Activated CD8-positive, alpha-beta T cell treated with anti-CD3 and anti-CD28 coated beads, Interleukin-2, amount 10 ng/mL, durations not matched to agents 7 days and 5 days (primary cell): ENCODE measurements at regions not wholly inside any gene's neighbourhood (a gene's known extent, or its start where the extent isn't known, plus 50 kb on each side); places are given as distances from the start of the nearest gene placed in this dataset.
"Not testable (repeated sequence)": the region's sequence is repeated elsewhere in the genome, so short reads cannot be mapped to it uniquely, and the experiment has no call there.

Experiments
- ATAC-seq: fragments of 150-1000 bp; cut with Tn5 transposase; one replicate; pipeline ENCODE4 v1.10.0; 2021; ENCODE audit warnings: moderate library complexity
- CTCF ChIA-PET: fragments of 350-600 bp; sonication (Branson Sonifier 250); formaldehyde crosslinking; loops from one replicate; lab custom pipeline; 2021; ENCODE audit warnings: antibody characterized with exemption; lab: Charles Lee
- POLR2A ChIA-PET: fragments of 350-600 bp; sonication (Branson Sonifier 250); formaldehyde crosslinking; loops from one replicate; lab custom pipeline; 2021; ENCODE audit warnings: antibody characterized with exemption; lab: Charles Lee
- DNase-seq: peaks from one replicate; pipeline ENCODE4 v3.0.0-alpha.2; 2020
- H3K27ac Mint-ChIP-seq: one replicate; pipeline ENCODE4 v1.8.0; 2021; ENCODE audit warnings: mild to moderate bottlenecking, mixed read lengths
- H3K27me3 Mint-ChIP-seq: one replicate; pipeline ENCODE4 v1.8.0; 2021; ENCODE audit warnings: low read depth, mixed read lengths
- H3K36me3 Mint-ChIP-seq: one replicate; pipeline ENCODE4 v1.8.0; 2021; ENCODE audit warnings: low read depth, mixed read lengths
- H3K4me1 Mint-ChIP-seq: one replicate; pipeline ENCODE4 v1.8.0; 2021; ENCODE audit warnings: low read depth, mixed read lengths
- H3K4me3 Mint-ChIP-seq: one replicate; pipeline ENCODE4 v1.8.0; 2021; ENCODE audit warnings: mild to moderate bottlenecking, mixed read lengths
- H3K9me3 Mint-ChIP-seq: one replicate; pipeline ENCODE4 v1.8.0; 2022; ENCODE audit warnings: mixed read lengths; ENCODE audit not compliant: insufficient read depth

GRCh38 chr12:59121451-59121850 lies 201.1 kb upstream of the LRIG3 start:
- H3K27ac Mint-ChIP-seq: no peak overlapping the region
- ATAC-seq: no peak
- no peaks in the 10 kb centered on the region for H3K4me1 Mint-ChIP-seq
- ChIA-PET POLR2A (no interaction called here), CTCF (no interaction called here)
- H3K9me3 Mint-ChIP-seq: no peaks in the 10 kb centered on the region
- no peak for DNase-seq
- no peaks in the 10 kb centered on the region for H3K27me3 Mint-ChIP-seq
- no peak overlapping the region for H3K4me3 Mint-ChIP-seq
- H3K36me3 Mint-ChIP-seq: no peaks in the 10 kb centered on the region

DNA sequence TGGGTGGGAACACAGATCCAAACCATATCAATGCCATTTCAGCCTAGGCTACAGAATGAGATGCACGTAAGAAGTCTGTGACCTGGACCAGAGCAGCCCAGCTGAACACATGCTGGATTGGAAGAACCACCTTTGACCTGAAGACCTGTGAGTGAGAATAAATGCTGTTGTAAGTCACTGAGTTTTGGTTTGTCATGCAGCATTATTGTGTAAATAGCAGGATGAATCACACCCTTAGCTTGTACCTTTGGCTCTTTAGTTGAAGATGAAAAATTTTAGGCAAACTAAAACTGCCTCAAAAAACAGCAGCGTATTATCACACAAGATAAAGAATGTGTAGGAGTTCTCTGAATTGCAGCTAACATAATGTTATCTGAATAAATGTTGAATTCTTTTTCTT lies 199.4 kb upstream of the LRIG3 start:
- Mint-ChIP-seq H3K4me3 (no peak overlapping the region), H3K9me3 (no peaks in the 10 kb centered on the region), H3K27me3 (no peaks in the 10 kb centered on the region), H3K4me1 (no peaks in the 10 kb centered on the region), H3K36me3 (no peaks in the 10 kb centered on the region), H3K27ac (no peak overlapping the region)
- CTCF ChIA-PET: no interaction called here
- POLR2A ChIA-PET: no interaction called here
- ATAC-seq (no peak), DNase-seq (no peak)

GRCh38 chr12:59118356-59118755 lies 198.1 kb upstream of the LRIG3 start:
- ATAC-seq (no peak), DNase-seq (no peak)
- POLR2A ChIA-PET: no interaction called here
- Mint-ChIP-seq H3K4me1 (no peaks in the 10 kb centered on the region), H3K27me3 (no peaks in the 10 kb centered on the region), H3K9me3 (no peaks in the 10 kb centered on the region), H3K27ac (no peak overlapping the region), H3K36me3 (no peaks in the 10 kb centered on the region), H3K4me3 (no peak overlapping the region)
- CTCF ChIA-PET: no interaction called here

GRCh38 chr12:59115995-59116394 lies 195.7 kb upstream of the LRIG3 start:
- no peaks in the 10 kb centered on the region for H3K4me1 Mint-ChIP-seq
- ChIA-PET CTCF (no interaction called here), POLR2A (no interaction called here)
- H3K27me3 Mint-ChIP-seq: no peaks in the 10 kb centered on the region
- H3K9me3 Mint-ChIP-seq: no peaks in the 10 kb centered on the region
- no peaks in the 10 kb centered on the region for H3K36me3 Mint-ChIP-seq
- no peak for DNase-seq
- ATAC-seq: no peak
- H3K4me3 Mint-ChIP-seq: no peak overlapping the region
- H3K27ac Mint-ChIP-seq: no peak overlapping the region

DNA sequence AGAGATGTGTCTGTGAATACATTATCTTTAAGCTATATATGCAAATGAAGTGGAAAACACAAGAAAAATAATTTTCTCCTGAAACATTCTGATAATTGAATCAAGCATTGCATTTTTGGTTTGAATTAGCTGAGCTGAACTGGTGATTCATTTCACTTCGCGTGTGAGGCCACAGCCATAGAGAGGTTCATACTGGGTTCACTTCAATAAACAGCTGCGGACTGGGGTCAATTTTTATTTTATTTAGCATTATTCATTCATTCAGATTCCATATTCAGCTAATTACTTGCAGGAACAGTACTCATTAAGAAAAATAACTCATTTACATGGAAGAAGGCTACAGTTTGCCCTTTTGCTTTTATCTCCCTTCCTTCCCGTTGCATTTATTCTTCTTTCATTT lies 195.2 kb upstream of the LRIG3 start:
- H3K36me3 Mint-ChIP-seq: no peaks in the 10 kb centered on the region
- no peaks in the 10 kb centered on the region for H3K27me3 Mint-ChIP-seq
- H3K4me1 Mint-ChIP-seq: no peaks in the 10 kb centered on the region
- no peak overlapping the region for H3K27ac Mint-ChIP-seq
- H3K4me3 Mint-ChIP-seq: no peak overlapping the region
- ChIA-PET POLR2A (no interaction called here), CTCF (no interaction called here)
- H3K9me3 Mint-ChIP-seq: no peaks in the 10 kb centered on the region
- no peak for ATAC-seq
- DNase-seq: no peak

DNA sequence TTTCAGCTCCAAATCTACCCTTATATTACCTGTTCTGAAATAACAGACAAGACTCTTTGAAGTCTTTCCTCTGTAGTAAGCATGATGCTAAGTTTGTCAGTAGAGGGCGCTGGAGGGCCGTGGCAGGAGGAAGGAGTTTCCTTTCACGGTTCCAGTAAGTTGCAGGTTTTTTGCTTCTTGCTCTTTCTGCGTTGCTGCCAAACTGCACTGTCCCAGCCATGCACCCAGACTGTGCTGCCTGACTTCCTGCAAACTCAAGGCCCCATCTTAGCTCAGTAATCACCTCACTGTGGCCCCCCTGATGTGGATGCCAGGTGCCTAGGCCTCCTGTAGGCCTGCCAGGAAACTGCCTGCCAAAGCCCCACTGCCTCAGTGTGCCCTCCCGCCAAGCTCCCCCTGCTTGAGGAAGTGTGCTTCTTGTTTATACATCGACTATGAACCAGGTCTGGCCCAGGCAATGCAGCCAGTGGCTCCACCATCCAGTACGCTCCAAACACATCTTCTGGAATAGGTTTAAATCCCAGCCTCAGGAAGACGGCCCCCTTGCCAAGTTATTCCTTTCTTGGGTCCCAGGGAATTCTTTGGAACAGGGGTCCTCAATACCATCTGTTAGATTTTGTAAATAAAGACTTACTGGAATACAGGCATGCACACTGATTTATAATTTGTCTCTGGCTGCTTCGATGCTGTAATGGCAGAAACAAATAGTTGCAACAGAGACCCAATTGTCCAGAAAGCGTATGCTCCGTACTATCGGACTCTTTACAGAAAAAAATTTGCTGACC lies 193.7 kb upstream of the LRIG3 start:
- Mint-ChIP-seq H3K27ac (no peak overlapping the region), H3K9me3 (no peaks in the 10 kb centered on the region), H3K27me3 (no peaks in the 10 kb centered on the region), H3K36me3 (no peaks in the 10 kb centered on the region), H3K4me3 (no peak overlapping the region), H3K4me1 (no peaks in the 10 kb centered on the region)
- DNase-seq (peak; percentile 77), ATAC-seq (peak; percentile 78)
- CTCF ChIA-PET: interaction anchor here (0.9 to 1.9 kb wide), 3 partner anchors 30 to 274 kb away, joined by 3 to 10 read pairs (median 3); no protein-coding TSS in a partner anchor
- POLR2A ChIA-PET: no interaction called here

- ChIA-PET POLR2A (no interaction called here), CTCF (no interaction called here)
- DNase-seq (no peak), ATAC-seq (no peak)
- H3K4me1 Mint-ChIP-seq: no peaks in the 10 kb centered on the region
- no peaks in the 10 kb centered on the region for H3K36me3 Mint-ChIP-seq
- no peaks in the 10 kb centered on the region for H3K27me3 Mint-ChIP-seq
- H3K27ac Mint-ChIP-seq: no peak overlapping the region
- no peak overlapping the region for H3K4me3 Mint-ChIP-seq
- no peaks in the 10 kb centered on the region for H3K9me3 Mint-ChIP-seq
These were observed 191.5 kb upstream of the LRIG3 start for GRCh38 chr12:59111851-59112250.

DNA sequence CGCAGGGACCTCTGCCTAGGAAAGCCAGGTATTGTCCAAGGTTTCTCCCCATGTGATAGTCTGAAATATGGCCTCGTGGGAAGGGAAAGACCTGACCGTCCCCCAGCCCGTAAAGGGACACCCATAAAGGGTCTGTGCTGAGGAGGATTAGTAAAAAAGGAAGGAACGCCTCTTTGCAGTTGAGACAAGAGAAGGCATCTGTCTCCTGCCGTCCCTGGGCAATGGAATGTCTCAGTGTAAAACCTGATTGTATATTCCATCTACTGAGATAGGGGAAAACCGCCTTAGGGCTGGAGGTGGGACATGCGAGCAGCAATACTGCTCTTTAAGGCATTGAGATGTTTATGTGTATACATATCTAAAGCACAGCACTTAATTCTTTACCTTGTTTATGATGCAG lies 188.2 kb upstream of the LRIG3 start:
- H3K4me1 Mint-ChIP-seq, POLR2A ChIA-PET, H3K27me3 Mint-ChIP-seq, CTCF ChIA-PET, H3K4me3 Mint-ChIP-seq, H3K9me3 Mint-ChIP-seq, H3K36me3 Mint-ChIP-seq, ATAC-seq, DNase-seq, H3K27ac Mint-ChIP-seq: not testable (repeated sequence)

GRCh38 chr12:59100585-59100984 lies 180.3 kb upstream of the LRIG3 start:
- CTCF ChIA-PET: interaction anchor here (1.4 kb wide), 1 partner anchor 13 kb away, joined by 3 read pairs; no protein-coding TSS in a partner anchor
- POLR2A ChIA-PET: no interaction called here
- DNase-seq (no peak), ATAC-seq (no peak)
- Mint-ChIP-seq H3K4me1 (no peaks in the 10 kb centered on the region), H3K36me3 (no peaks in the 10 kb centered on the region), H3K27ac (no peak overlapping the region), H3K9me3 (no peaks in the 10 kb centered on the region), H3K27me3 (no peaks in the 10 kb centered on the region), H3K4me3 (no peak overlapping the region)

DNA sequence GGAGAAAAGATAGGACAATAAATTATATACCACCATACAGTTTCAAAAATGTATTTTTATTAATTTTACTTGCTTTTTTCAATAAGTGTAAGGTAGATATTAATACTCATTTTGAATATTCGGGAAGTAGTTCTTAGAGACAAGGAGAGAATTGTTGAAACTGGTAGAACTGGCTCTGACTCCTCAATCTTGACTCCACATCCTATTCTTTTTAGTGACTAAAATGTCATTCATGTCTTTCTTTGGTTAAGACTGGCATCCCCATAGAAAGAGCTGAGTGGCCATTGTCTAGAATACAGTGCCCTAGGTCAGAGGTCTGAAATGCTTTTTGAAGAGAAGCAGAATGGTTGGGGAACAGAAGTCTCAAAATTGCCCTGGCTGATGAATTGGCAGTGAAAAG lies 177.6 kb upstream of the LRIG3 start:
- CTCF ChIA-PET: no interaction called here
- POLR2A ChIA-PET: no interaction called here
- Mint-ChIP-seq H3K9me3 (no peaks in the 10 kb centered on the region), H3K4me1 (no peaks in the 10 kb centered on the region), H3K4me3 (no peak overlapping the region), H3K27ac (no peak overlapping the region), H3K27me3 (no peaks in the 10 kb centered on the region), H3K36me3 (no peaks in the 10 kb centered on the region)
- no peak for ATAC-seq
- DNase-seq: no peak

DNA sequence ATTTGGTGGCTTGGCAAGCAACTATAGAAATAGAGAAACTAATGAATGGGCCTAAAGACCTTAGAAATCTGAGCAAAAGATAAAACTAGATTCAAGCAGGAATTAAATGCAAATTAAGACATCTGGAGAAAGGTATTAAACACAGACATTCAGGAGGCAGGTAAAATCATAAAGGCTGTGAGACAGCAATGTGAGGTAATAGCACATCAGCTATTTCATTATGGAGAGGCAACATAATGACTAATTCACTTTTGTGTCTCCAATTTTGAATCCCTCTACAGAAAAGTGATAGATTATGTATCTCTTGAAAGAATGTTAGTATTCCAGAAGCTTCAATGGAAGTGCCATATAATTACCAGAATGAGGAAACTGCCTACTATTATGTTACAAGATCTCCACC lies 175.9 kb upstream of the LRIG3 start:
- ATAC-seq (no peak), DNase-seq (no peak)
- Mint-ChIP-seq H3K27ac (no peak overlapping the region), H3K27me3 (no peaks in the 10 kb centered on the region), H3K36me3 (no peaks in the 10 kb centered on the region), H3K9me3 (no peaks in the 10 kb centered on the region), H3K4me1 (no peaks in the 10 kb centered on the region), H3K4me3 (no peak overlapping the region)
- CTCF ChIA-PET: no interaction called here
- POLR2A ChIA-PET: interaction anchor here (0.7 kb wide), 1 partner anchor 14 kb away, joined by 3 read pairs; no protein-coding TSS in a partner anchor

GRCh38 chr12:59093073-59093772 lies 172.9 kb upstream of the LRIG3 start:
- Mint-ChIP-seq H3K9me3 (no peaks in the 10 kb centered on the region), H3K27me3 (no peaks in the 10 kb centered on the region), H3K4me3 (no peak overlapping the region), H3K36me3 (no peaks in the 10 kb centered on the region), H3K27ac (no peak overlapping the region), H3K4me1 (no peaks in the 10 kb centered on the region)
- no peak for ATAC-seq
- DNase-seq: no peak
- CTCF ChIA-PET: interaction anchor here (0.5 kb wide), 1 partner anchor 70 kb away, joined by 3 read pairs; no protein-coding TSS in a partner anchor
- POLR2A ChIA-PET: no interaction called here
